ENCODE measurements at regions not wholly inside any gene's neighbourhood (a gene's known extent, or its start where the extent isn't known, plus 50 kb on each side); places are given as distances from the start of the nearest gene placed in this dataset.

DNA sequence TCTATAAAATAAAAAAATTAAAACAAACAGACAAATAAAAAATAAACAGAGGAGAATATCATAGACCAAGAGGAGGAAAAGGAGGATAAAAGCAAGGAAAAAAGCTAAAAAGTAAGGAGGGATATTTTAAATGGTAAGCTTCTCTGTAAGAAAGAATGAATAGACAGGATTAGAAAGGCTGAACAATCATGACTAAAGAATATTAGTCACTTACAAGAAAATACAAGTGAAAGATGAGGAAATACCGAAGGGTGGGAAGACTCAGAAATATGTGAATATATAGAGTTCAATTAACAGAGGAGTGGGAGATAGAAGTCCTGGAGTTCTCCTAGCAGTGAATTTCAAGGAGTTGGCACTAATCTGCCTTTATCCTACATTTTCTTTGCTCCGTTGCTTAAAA is 162.6 kb downstream of the RTL3 start:
- in situ Hi-C loops (cut with MboI; ENCODE audit: low sequenced_read_pairs), result no loop called here

DNA sequence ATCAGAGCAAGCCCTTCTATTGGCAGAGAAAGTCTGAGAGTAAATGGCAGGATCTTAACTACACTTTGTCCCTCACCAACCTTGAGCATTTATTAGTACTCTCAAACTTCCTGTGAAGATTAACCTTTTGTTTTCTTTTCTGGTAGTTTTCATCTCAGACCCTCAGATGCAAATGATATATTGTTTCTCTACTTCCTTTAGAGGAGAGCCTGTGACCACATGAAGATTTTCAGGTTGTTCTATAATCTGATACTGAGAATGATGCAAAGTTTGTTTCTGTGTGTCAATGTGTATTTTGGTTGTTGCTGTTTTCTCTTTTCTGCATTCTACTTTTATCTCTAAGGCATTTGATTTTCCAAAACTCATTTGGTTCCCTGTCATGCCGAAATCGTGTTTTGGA is 165.8 kb upstream of the CYSLTR1 start:
- in situ Hi-C loops (cut with MboI; ENCODE audit: low sequenced_read_pairs), result no loop called here

DNA sequence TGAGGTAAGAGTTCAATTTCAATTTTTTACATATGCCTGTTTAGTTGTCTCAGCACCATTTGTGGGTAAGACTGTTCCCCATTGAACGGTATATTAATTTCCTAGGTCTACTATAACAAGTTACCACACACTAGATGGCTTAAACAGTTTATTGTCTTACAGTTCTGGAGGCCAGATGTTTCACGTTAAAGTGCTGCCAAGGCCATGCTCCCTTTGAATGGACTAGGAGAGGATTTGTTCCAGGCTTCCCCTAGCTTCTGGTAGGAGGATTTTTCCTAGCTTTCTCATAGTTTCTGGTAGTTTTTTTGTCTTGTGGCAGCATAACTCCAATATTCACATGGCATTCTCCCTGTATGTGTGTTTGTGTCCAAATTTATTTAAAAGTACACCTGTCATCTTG is 149.3 kb upstream of the CYSLTR1 start:
- in situ Hi-C loops (cut with MboI; ENCODE audit: low sequenced_read_pairs), result no loop called here

DNA sequence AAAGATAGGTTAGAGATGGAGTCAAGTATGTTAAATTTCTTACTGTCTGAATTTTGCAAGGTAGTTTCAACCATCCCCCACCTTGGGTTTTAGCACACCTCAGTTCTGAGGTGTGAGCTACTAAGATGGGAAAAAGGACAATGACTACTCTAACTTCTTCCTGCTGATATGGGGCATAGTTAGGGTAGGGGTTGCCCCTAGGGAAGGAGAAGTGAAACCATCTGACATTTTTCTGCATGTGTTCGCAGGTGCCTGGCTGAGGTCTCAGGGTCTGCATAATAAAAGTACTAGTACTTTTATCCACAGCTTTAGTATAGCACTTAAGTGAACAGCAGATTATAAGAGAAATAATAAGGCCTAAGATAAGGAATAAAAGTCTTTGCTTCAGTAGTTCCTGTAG is 129.5 kb upstream of the CYSLTR1 start:
- in situ Hi-C loops (cut with MboI; ENCODE audit: low sequenced_read_pairs), result no loop called here

DNA sequence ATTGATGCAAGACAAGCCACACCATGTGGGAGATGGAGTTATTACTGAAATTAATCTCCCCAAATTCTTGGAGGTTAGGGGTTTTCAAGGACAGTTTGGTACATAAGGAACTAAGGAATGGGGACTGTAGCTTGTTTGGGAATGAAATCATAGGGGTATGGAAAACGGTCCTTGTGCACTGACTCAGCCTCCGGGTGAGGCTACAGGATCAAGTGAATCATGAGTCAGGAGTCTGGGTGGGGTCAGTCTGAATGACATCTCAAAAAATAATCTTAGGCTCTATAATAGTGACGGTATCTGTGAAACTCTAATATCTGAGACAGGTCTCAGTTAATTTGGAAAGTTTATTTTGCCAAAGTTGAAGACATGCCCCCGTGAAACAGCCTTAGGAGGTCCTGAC is 128.5 kb upstream of the CYSLTR1 start:
- in situ Hi-C loops (cut with MboI; ENCODE audit: low sequenced_read_pairs), result no loop called here

DNA sequence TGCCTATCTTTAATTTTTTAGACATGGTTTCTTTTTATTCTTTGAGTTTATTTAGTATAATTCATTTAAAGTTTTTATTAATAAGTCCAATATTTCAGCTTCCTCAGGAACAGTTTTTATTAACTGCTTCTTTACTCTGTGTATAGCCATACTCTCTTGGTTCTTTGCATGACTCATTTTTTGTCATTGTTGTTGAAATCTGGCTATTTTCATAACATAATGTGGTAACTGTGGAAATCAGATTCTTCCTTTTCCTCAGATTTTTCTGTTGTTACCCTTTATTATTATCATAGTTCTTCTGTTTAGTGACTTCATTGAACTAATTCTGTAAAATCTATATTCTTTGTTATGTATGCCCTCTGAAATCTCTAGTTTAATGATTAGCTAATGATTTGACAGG is 124.9 kb upstream of the CYSLTR1 start:
- in situ Hi-C loops (cut with MboI; ENCODE audit: low sequenced_read_pairs), result no loop called here

DNA sequence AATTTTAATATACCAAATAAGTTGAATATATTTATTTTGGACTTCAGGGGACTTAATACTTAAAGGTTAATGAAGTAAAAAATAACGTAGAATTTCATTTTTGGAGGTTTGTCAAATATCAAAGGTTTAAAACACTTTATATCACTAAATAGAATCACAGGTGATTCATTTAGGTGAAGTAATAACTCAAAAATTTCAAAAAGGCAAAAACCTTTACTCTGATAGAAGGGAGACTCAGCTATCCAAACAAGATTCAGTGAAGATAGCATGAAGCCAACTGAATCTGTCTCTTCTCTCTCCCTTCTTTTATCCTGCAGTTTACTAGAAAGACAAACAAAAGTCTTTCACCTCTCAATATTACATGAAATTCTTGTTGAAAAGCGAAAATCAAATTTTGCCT is 110.2 kb upstream of the CYSLTR1 start:
- in situ Hi-C loops (cut with MboI; ENCODE audit: low sequenced_read_pairs), result no loop called here

DNA sequence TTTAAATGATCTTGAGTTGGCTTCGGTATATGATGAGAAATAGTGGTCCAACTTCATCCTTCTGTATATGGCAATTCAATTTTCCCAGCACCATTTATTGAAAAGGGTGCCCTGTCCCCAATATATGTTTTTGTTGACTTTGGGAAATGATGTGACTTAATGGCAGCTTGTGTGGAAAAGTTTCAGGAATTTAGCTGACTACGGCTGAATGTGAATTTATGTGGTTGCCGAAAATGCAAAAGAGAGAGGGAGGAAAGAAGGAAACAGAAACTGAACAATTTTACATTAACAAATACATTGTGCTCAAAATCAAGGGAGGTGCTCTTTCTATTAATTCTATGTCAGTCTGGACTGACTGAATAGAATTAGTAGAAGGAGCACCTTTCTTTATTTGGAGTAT is 101.8 kb upstream of the CYSLTR1 start:
- in situ Hi-C loops (cut with MboI; ENCODE audit: low sequenced_read_pairs), result no loop called here

DNA sequence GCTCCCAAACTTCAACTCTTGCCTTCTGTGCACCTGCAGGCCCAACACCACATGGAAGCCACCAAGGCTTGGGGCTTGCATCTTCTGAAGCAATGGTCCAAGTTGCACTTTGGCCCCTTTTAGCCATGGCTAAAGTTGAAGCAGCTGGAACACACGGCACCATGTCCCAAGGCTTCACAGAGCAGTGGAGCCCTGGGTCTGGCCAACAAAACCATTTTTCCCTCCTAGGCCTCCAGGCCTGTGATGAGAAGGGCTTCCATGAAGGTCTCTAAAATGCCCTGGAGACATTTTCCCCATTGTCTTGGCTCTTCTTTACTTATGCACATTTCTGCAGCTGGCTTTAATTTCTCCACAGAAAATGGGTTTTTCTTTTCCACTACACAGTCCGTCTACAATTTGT is 61.3 kb upstream of the CYSLTR1 start:
- in situ Hi-C loops (cut with MboI; ENCODE audit: low sequenced_read_pairs), result no loop called here

DNA sequence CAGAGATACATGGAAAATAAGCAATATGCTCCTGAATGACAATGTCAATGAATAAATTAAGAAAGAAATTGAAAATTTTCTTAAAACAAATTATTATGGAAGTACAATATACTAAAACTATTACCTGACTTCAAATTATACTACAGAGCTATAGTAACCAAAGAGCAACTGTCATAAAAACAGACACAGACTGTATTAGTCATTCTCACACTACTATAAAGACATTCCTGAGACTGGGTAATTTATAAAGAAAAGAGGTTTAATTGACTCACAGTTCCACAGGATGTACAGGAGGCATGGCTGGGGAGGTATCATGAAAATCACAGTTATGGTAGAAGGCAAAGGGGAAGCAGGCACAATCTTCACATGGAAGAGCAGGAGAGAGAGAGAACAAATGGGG is 60.0 kb upstream of the CYSLTR1 start:
- in situ Hi-C loops (cut with MboI; ENCODE audit: low sequenced_read_pairs), result no loop called here

DNA sequence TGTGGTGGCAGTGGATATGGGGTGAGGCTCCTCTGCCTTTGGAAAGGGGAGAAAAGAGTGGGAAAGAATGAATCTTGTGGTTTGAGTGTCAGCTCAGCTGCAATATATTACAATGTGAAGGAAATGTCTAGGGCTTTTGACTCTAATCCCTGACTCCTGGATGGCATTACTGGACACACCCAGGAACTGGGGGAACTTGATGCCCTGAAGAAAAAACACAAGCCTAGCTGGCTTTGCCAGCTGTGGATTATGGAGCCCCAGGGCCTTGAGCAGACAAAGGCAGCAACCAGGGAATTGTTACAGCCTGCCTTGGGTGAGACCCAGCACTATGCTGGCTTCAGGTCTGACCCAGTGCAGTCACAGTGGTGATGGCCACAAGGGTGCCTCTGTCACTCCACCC is 57.1 kb upstream of the CYSLTR1 start:
- in situ Hi-C loops (cut with MboI; ENCODE audit: low sequenced_read_pairs), result no loop called here

DNA sequence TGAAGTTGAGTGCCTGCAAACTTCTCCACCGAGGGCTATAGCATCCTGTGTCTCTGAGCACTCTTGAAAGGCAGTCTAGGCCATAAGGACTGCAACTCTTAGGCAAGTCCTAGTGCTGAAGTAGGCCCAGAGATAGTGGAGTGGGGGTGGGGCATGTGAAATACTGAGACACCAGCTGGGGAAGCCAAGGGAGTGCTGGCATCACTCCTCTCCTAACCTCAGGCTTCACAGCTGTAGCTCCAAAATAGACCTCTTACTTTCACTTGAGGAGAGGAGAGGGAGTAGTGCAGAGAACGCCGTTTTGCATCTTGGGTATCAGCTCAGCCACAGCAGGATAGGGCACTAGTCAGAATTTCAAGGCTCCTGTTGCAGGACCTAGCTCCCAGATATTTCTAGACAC is 56.2 kb upstream of the CYSLTR1 start:
- in situ Hi-C loops (cut with MboI; ENCODE audit: low sequenced_read_pairs), result no loop called here

DNA sequence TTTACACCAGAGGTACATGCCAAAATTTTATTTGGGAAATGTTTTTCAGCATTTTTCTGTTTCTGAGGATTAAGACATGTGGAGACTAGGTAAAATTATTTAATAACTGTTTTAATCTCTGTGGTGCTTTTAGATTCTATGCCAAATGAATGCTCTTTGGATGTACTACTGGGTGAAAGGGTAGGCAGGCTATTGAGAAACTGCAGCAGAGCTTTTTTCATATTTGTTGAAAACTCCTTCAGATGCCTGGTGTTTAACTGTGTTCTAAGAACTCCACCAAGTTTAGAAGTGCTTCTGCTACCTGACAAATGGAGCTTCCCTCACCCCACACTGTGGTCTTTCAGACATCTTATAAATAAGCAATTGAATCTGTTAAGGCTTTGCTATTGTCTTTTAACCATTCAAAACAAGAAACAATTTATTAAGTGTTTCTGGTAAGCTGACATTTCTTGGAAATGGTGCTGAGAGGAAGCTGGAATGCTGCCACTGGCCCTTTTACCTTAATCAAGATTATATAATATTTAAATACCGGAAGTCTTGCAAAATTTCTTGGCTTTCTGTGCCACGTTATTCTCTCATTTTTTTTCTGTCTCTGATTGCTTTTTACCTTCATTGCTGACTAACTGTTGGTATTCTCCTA is 51.2 kb upstream of the CYSLTR1 start:
- in situ Hi-C loops (cut with MboI; ENCODE audit: low sequenced_read_pairs), result no loop called here
